ENCODE measurements at regions not wholly inside any gene's neighbourhood (a gene's known extent, or its start where the extent isn't known, plus 50 kb on each side); places are given as distances from the start of the nearest gene placed in this dataset.

GRCh38 chr22:27654546-27655445 is 146.8 kb downstream of the MN1 start:
- TF ChIP-seq EZH2 (optimal IDR thresholded peaks at IDR 0.05; ENCODE audit: low read depth, low read length) (no peak), CTCF (IDR thresholded peaks at IDR 0.05; ENCODE audit: low read length) (no peak)

Data from MM.1S (cell line).